Endothelial cell (in vitro differentiated cells): ENCODE measurements at regions not wholly inside any gene's neighbourhood (a gene's known extent, or its start where the extent isn't known, plus 50 kb on each side); places are given as distances from the start of the nearest gene placed in this dataset.

Source experiments
- DNase-seq: peaks from one replicate; pipeline ENCODE4 v3.0.0; 2021; ENCODE audit warnings: low spot score
- H3K27ac Mint-ChIP-seq: one replicate; pipeline ENCODE4 v1.8.0; 2021; ENCODE audit warnings: mixed read lengths, inconsistent platforms; ENCODE audit not compliant: unreplicated experiment
- H3K27me3 Mint-ChIP-seq: one replicate; pipeline ENCODE4 v1.8.0; 2021; ENCODE audit warnings: mild to moderate bottlenecking, moderate library complexity, mixed read lengths, inconsistent platforms; ENCODE audit not compliant: unreplicated experiment
- H3K36me3 Mint-ChIP-seq: one replicate; pipeline ENCODE4 v1.8.0; 2021; ENCODE audit warnings: mild to moderate bottlenecking, low read depth, mixed read lengths, inconsistent platforms; ENCODE audit not compliant: unreplicated experiment
- H3K4me1 Mint-ChIP-seq: one replicate; pipeline ENCODE4 v1.8.0; 2021; ENCODE audit warnings: mild to moderate bottlenecking, mixed read lengths, inconsistent platforms; ENCODE audit not compliant: unreplicated experiment
- H3K4me3 Mint-ChIP-seq: one replicate; pipeline ENCODE4 v1.8.0; 2021; ENCODE audit warnings: mild to moderate bottlenecking, mixed read lengths, inconsistent platforms; ENCODE audit not compliant: unreplicated experiment
- H3K9me3 Mint-ChIP-seq: one replicate; pipeline ENCODE4 v1.8.0; 2021; ENCODE audit warnings: mixed read lengths, inconsistent platforms; ENCODE audit not compliant: unreplicated experiment
- CTCF ChIP-seq: fragments of 200-600 bp; sonication (generic); IDR thresholded peaks from one replicate; pipeline ENCODE4 v1.5.0; 2021; ENCODE audit warnings: antibody characterized with exemption; ENCODE audit not compliant: unreplicated experiment

GRCh38 chr5:2018390-2018724 is 135.6 kb upstream of the IRX4 start:
- no peak for DNase-seq
- no peak overlapping the region for H3K4me3 Mint-ChIP-seq
- no peak for TF ChIP-seq CTCF
- no peaks in the 10 kb centered on the region for H3K4me1 Mint-ChIP-seq
- peaks cover 2% of the 10 kb centered on the region for H3K27me3 Mint-ChIP-seq
- H3K9me3 Mint-ChIP-seq, result no peaks in the 10 kb centered on the region
- H3K27ac Mint-ChIP-seq, result peak overlapping the region; percentile 17
- H3K36me3 Mint-ChIP-seq, result no peaks in the 10 kb centered on the region

GRCh38 chr5:2017540-2018389 is 135.0 kb upstream of the IRX4 start:
- H3K9me3 Mint-ChIP-seq, result no peaks in the 10 kb centered on the region
- H3K27me3 Mint-ChIP-seq, result peaks cover 2% of the 10 kb centered on the region

GRCh38 chr5:2015961-2016360 is 133.2 kb upstream of the IRX4 start:
- Mint-ChIP-seq H3K9me3 (no peaks in the 10 kb centered on the region), H3K36me3 (no peaks in the 10 kb centered on the region), H3K4me3 (no peak overlapping the region), H3K27me3 (peaks cover 3% of the 10 kb centered on the region), H3K27ac (no peak overlapping the region), H3K4me1 (no peaks in the 10 kb centered on the region)
- no peak for DNase-seq
- no peak for TF ChIP-seq CTCF

More at GRCh38 chr5:2017540-2018389, 135.0 kb upstream of the IRX4 start:
- DNase-seq, result peak; percentile 58
- TF ChIP-seq CTCF, result peak; percentile 72
- Mint-ChIP-seq H3K4me1 (no peaks in the 10 kb centered on the region), H3K4me3 (no peak overlapping the region), H3K36me3 (no peaks in the 10 kb centered on the region), H3K27ac (no peak overlapping the region)

- no peak for DNase-seq
- Mint-ChIP-seq H3K4me3 (no peak overlapping the region), H3K4me1 (no peaks in the 10 kb centered on the region), H3K36me3 (no peaks in the 10 kb centered on the region), H3K27ac (no peak overlapping the region), H3K9me3 (no peaks in the 10 kb centered on the region), H3K27me3 (peaks cover 4% of the 10 kb centered on the region)
- peak; percentile 29 for TF ChIP-seq CTCF
Measured at GRCh38 chr5:2015124-2015848, 132.6 kb upstream of the IRX4 start.
